ENCODE measurements at regions not wholly inside any gene's neighbourhood (a gene's known extent, or its start where the extent isn't known, plus 50 kb on each side); places are given as distances from the start of the nearest gene placed in this dataset.

GRCh38 chr4:8739820-8740665 lies 131.6 kb downstream of the HMX1 start:
- intact Hi-C loops (cut with DNase I), result no loop called here
- Histone ChIP-seq H3K27me3 (no peaks in the 10 kb centered on the region), H3K36me3 (no peaks in the 10 kb centered on the region), H3K27ac (no peak overlapping the region), H3K4me1 (no peaks in the 10 kb centered on the region), H3K9me3 (no peaks in the 10 kb centered on the region), H3K4me3 (no peak overlapping the region)
- DNase-seq, result peak in 1 of 3 donors; percentile 30
- peak in 1 of 4 donors; percentile 10 for ATAC-seq
- TF ChIP-seq POLR2A (IDR thresholded peaks at IDR 0.05) (no peak), CTCF (IDR thresholded peaks at IDR 0.05) (no peak)
- WGBS (ENCODE audit: insufficient coverage, low coverage, low lambda C conversion rate, missing lambda C conversion rate), result 61% methylated on average over 5 of the region's 23 CpGs

GRCh38 chr4:8739317-8739716 lies 132.3 kb downstream of the HMX1 start:
- Histone ChIP-seq H3K4me3 (no peak overlapping the region), H3K36me3 (no peaks in the 10 kb centered on the region), H3K27me3 (no peaks in the 10 kb centered on the region), H3K4me1 (no peaks in the 10 kb centered on the region), H3K9me3 (no peaks in the 10 kb centered on the region), H3K27ac (no peak overlapping the region)
- no peak for TF ChIP-seq CTCF (IDR thresholded peaks at IDR 0.05)
- peak in 1 of 3 donors; percentile 18 for DNase-seq
- WGBS (ENCODE audit: insufficient coverage, low coverage, low lambda C conversion rate, missing lambda C conversion rate), result 69% methylated on average over 11 of the region's 11 CpGs
- ATAC-seq, result no peak
- intact Hi-C loops (cut with DNase I), result no loop called here

GRCh38 chr4:8738471-8738931 lies 133.1 kb downstream of the HMX1 start:
- ATAC-seq (no peak), DNase-seq (peak in 1 of 3 donors; percentile 18)
- Histone ChIP-seq H3K36me3 (no peaks in the 10 kb centered on the region), H3K27me3 (no peaks in the 10 kb centered on the region), H3K4me1 (no peaks in the 10 kb centered on the region), H3K4me3 (no peak overlapping the region), H3K9me3 (no peaks in the 10 kb centered on the region), H3K27ac (no peak overlapping the region)
- TF ChIP-seq CTCF (IDR thresholded peaks at IDR 0.05) (no peak), POLR2A (IDR thresholded peaks at IDR 0.05) (no peak)
- 66% methylated on average over 3 of the region's 15 CpGs for WGBS (ENCODE audit: insufficient coverage, low coverage, low lambda C conversion rate, missing lambda C conversion rate)
- intact Hi-C loops (cut with DNase I), result no loop called here

- Histone ChIP-seq H3K9me3 (no peaks in the 10 kb centered on the region), H3K27me3 (no peaks in the 10 kb centered on the region), H3K4me1 (no peaks in the 10 kb centered on the region), H3K27ac (no peak overlapping the region), H3K4me3 (no peak overlapping the region), H3K36me3 (no peaks in the 10 kb centered on the region)
- ATAC-seq (no peak), DNase-seq (peak in 1 of 3 donors; percentile 28)
- no peak for TF ChIP-seq POLR2A (IDR thresholded peaks at IDR 0.05)
- no peak for TF ChIP-seq CTCF (IDR thresholded peaks at IDR 0.05)
- 73% methylated on average over 7 of the region's 23 CpGs for WGBS (ENCODE audit: insufficient coverage, low coverage, low lambda C conversion rate, missing lambda C conversion rate)
- intact Hi-C loops (cut with DNase I), result no loop called here
Measured at GRCh38 chr4:8737601-8738279, 133.9 kb downstream of the HMX1 start.

Data from right lobe of liver (tissue), 6 donors.